ENCODE measurements at regions not wholly inside any gene's neighbourhood (a gene's known extent, or its start where the extent isn't known, plus 50 kb on each side); places are given as distances from the start of the nearest gene placed in this dataset.

DNA sequence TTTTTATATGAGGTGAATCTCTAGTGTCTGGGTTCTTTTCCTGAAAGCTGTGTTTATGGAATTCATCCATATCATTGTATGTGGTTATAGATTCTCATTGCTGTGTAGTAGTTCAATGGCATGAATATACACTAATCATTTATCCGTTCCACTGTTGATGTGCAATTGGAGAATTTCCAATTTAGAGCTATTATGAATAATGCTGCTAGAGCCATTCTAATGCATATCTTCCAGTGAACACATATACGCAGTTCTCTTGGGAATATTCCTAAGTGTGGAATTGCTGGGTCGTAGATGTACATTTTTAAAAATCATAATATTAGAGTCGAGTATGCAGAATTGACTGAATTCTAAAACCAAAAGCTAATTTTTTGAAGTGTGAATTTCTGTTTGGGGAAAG, 327.5 kb upstream of the JAG1 start:
- Histone ChIP-seq H3K27ac (ENCODE audit: insufficient read depth in 1 of 2, low read depth in 1 of 2, low read length in 2 of 2, poor library complexity in 1 of 2, severe bottlenecking in 2 of 2) (no peak overlapping the region), H3K4me3 (ENCODE audit: control insufficient read depth in 1 of 7, extremely low read depth in 1 of 7, insufficient read depth in 4 of 7, low read depth in 2 of 7, low read length in 6 of 7) (no peak overlapping the region), H3K4me1 (ENCODE audit: control extremely low read depth in 1 of 4, control insufficient read depth in 4 of 4, insufficient read depth in 4 of 4, low read length in 3 of 4) (no peaks in the 10 kb centered on the region), H3K9me3 (ENCODE audit: control extremely low read depth in 1 of 5, control insufficient read depth in 4 of 5, insufficient read depth in 2 of 5, low read depth in 1 of 5, low read length in 4 of 5) (no peaks in the 10 kb centered on the region), H3K27me3 (replicated peaks in 2 of 5; ENCODE audit: control insufficient read depth in 4 of 5, insufficient read depth in 5 of 5, low read length in 4 of 5) (no peaks in the 10 kb centered on the region), H3K36me3 (ENCODE audit: control insufficient read depth in 4 of 4, insufficient read depth in 4 of 4, low read length in 3 of 4) (no peaks in the 10 kb centered on the region)
- DNase-seq, result no peak
- ChIA-PET CTCF (no interaction called here), POLR2A (no interaction called here)
- WGBS (ENCODE audit: insufficient coverage), result 100% methylated on average over 1 of the region's 4 CpGs

DNA sequence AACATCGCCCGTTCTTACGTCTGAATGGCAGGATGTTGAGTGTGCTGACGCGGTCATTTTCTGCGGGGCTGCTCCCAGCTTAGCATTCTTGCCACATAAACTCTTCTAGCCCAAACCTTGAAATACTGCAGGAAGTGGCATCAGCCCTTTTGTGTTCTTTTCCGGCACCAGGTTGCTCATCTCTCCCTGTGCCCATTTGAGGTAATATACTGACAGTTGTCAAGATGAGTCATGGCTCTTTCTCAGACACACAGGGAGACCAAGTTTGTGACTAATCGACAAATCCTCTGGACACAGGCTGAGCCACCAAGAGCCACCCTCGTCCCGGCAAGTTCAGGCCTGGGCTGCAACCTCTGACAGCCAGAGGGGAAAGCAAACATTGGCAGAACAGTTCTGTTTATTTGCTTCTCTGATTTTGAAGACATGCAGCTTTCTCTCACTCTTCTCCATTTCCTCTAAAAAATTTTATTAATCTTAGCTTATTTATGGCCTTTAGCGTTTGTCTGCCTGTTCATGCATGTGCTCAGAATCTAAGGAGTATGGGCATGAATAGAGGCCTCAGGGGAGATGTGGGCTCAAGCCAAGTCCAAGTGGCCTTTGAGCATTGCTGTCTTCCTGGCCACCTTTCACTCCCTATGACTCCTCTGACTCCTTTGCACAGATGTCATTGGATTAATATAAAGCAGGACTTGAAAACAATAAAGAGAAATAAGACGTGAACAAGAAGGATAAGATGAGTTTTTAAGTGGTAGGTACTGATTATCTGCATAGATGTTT, 328.2 kb upstream of the JAG1 start:
- peaks cover 0 to under 1% (median 0%) of the 10 kb centered on the region in 5 experiments for H3K9me3 ChIP-seq (ENCODE audit: control extremely low read depth in 1 of 5, control insufficient read depth in 4 of 5, insufficient read depth in 2 of 5, low read depth in 1 of 5, low read length in 4 of 5)
- H3K36me3 ChIP-seq (ENCODE audit: control insufficient read depth in 4 of 4, insufficient read depth in 4 of 4, low read length in 3 of 4), result no peaks in the 10 kb centered on the region
- WGBS (ENCODE audit: insufficient coverage), result 94% methylated on average over 5 of the region's 12 CpGs
- H3K27me3 ChIP-seq (replicated peaks in 2 of 5; ENCODE audit: control insufficient read depth in 4 of 5, insufficient read depth in 5 of 5, low read length in 4 of 5), result no peaks in the 10 kb centered on the region
- DNase-seq, result no peak
- H3K4me1 ChIP-seq (ENCODE audit: control extremely low read depth in 1 of 4, control insufficient read depth in 4 of 4, insufficient read depth in 4 of 4, low read length in 3 of 4), result no peaks in the 10 kb centered on the region
- CTCF ChIA-PET, result no interaction called here
- no peak overlapping the region for H3K27ac ChIP-seq (ENCODE audit: insufficient read depth in 1 of 2, low read depth in 1 of 2, low read length in 2 of 2, poor library complexity in 1 of 2, severe bottlenecking in 2 of 2)
- H3K4me3 ChIP-seq (ENCODE audit: control insufficient read depth in 1 of 7, extremely low read depth in 1 of 7, insufficient read depth in 4 of 7, low read depth in 2 of 7, low read length in 6 of 7), result no peak overlapping the region
- POLR2A ChIA-PET, result no interaction called here

DNA sequence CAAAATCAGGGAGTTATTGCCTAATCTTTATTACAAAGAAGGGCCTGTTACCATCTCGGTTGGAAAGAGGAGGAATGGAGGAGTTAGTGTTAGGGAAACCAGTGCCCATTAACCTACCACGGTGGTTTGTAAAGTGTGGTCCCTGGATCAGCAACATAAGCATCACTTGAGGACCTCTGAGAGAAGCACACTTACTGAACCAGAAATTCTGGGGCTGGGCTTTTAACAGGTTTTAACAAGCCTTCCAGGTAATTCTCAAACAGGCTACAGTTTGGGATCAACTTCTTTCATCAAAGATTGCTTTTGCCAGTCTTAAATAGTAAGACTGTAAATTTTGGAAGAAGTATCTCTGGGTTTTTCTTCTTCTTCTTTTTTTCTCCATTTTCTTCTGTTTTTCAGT, 329.5 kb upstream of the JAG1 start:
- no peaks in the 10 kb centered on the region for H3K27me3 ChIP-seq (replicated peaks in 2 of 5; ENCODE audit: control insufficient read depth in 4 of 5, insufficient read depth in 5 of 5, low read length in 4 of 5)
- 100% methylated on average over 1 of the region's 2 CpGs for WGBS (ENCODE audit: insufficient coverage)
- POLR2A ChIA-PET, result no interaction called here
- H3K27ac ChIP-seq (ENCODE audit: insufficient read depth in 1 of 2, low read depth in 1 of 2, low read length in 2 of 2, poor library complexity in 1 of 2, severe bottlenecking in 2 of 2), result no peak overlapping the region
- H3K4me3 ChIP-seq (ENCODE audit: control insufficient read depth in 1 of 7, extremely low read depth in 1 of 7, insufficient read depth in 4 of 7, low read depth in 2 of 7, low read length in 6 of 7), result no peak overlapping the region
- no peaks in the 10 kb centered on the region for H3K36me3 ChIP-seq (ENCODE audit: control insufficient read depth in 4 of 4, insufficient read depth in 4 of 4, low read length in 3 of 4)
- H3K9me3 ChIP-seq (ENCODE audit: control extremely low read depth in 1 of 5, control insufficient read depth in 4 of 5, insufficient read depth in 2 of 5, low read depth in 1 of 5, low read length in 4 of 5), result peaks cover 0 to 5% (median 0%) of the 10 kb centered on the region in 5 experiments
- no peak for DNase-seq
- CTCF ChIA-PET, result no interaction called here
- H3K4me1 ChIP-seq (ENCODE audit: control extremely low read depth in 1 of 4, control insufficient read depth in 4 of 4, insufficient read depth in 4 of 4, low read length in 3 of 4), result no peaks in the 10 kb centered on the region

DNA sequence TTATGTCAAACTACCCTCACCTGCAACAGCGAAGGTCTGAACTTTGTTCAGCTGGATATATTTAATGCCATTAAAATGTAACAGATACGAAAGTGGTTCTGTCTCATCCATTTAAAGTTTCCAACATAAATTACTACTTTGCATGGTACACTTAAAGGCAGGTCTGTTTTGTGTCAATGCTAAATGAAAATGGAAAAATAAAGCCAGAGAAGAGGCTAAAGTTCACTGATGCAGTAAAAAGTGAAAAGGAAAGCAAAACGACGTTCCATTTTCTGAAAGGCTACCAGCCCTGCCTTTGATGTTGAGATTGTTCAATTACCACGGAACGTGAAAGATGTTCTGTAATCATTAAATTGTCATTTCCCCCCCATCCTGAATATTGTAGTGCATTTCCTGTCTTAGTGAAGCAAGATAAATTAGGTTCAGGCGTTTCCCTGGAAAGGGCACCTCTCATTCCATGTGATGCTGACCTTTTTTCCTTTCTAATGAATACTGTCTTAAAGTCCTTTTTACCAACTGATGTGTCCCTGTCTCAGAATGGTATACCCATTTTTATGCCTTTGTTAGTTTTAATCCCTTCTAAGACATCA, 334.7 kb upstream of the JAG1 start:
- no peak for DNase-seq
- CTCF ChIA-PET, result no interaction called here

DNA sequence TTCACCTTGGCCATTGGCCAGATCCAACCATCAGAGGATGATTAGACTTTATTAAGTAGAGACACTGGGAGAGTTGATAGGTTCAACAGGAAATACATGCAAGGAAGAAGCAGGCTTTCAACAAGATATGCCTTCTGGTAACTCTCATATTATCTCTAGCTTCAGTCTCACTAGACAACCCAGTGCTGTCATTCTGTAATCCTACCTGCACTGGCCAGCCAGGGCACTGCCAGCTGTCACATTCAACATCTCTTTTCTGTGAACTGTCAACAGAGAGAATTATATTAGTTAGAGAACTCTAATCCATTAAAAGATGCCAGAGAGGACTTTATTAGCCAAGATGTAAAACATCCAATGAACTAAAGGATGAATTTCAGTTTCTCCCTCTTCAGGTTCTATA, 337.9 kb upstream of the JAG1 start:
- ChIA-PET POLR2A (no interaction called here), CTCF (no interaction called here)
- Histone ChIP-seq H3K4me1 (ENCODE audit: control extremely low read depth in 1 of 4, control insufficient read depth in 4 of 4, insufficient read depth in 4 of 4, low read length in 3 of 4) (no peaks in the 10 kb centered on the region), H3K9me3 (ENCODE audit: control extremely low read depth in 1 of 5, control insufficient read depth in 4 of 5, insufficient read depth in 2 of 5, low read depth in 1 of 5, low read length in 4 of 5) (peaks cover 0 to 5% (median 0%) of the 10 kb centered on the region in 5 experiments), H3K36me3 (ENCODE audit: control insufficient read depth in 4 of 4, insufficient read depth in 4 of 4, low read length in 3 of 4) (no peaks in the 10 kb centered on the region), H3K27me3 (replicated peaks in 2 of 5; ENCODE audit: control insufficient read depth in 4 of 5, insufficient read depth in 5 of 5, low read length in 4 of 5) (peaks cover 0 to 5% (median 0%) of the 10 kb centered on the region in 5 experiments), H3K4me3 (ENCODE audit: control insufficient read depth in 1 of 7, extremely low read depth in 1 of 7, insufficient read depth in 4 of 7, low read depth in 2 of 7, low read length in 6 of 7) (no peak overlapping the region), H3K27ac (ENCODE audit: insufficient read depth in 1 of 2, low read depth in 1 of 2, low read length in 2 of 2, poor library complexity in 1 of 2, severe bottlenecking in 2 of 2) (no peak overlapping the region)
- DNase-seq, result no peak

More for the DNA sequence above, 334.7 kb upstream of the JAG1 start:
- no peaks in the 10 kb centered on the region for H3K4me1 ChIP-seq (ENCODE audit: control extremely low read depth in 1 of 4, control insufficient read depth in 4 of 4, insufficient read depth in 4 of 4, low read length in 3 of 4)
- no peak overlapping the region for H3K4me3 ChIP-seq (ENCODE audit: control insufficient read depth in 1 of 7, extremely low read depth in 1 of 7, insufficient read depth in 4 of 7, low read depth in 2 of 7, low read length in 6 of 7)
- WGBS (ENCODE audit: insufficient coverage), result 74% methylated on average over 5 of the region's 7 CpGs
- H3K27ac ChIP-seq (ENCODE audit: insufficient read depth in 1 of 2, low read depth in 1 of 2, low read length in 2 of 2, poor library complexity in 1 of 2, severe bottlenecking in 2 of 2), result no peak overlapping the region
- POLR2A ChIA-PET, result no interaction called here
- peaks cover 0 to 5% (median 0%) of the 10 kb centered on the region in 5 experiments for H3K27me3 ChIP-seq (replicated peaks in 2 of 5; ENCODE audit: control insufficient read depth in 4 of 5, insufficient read depth in 5 of 5, low read length in 4 of 5)
- no peaks in the 10 kb centered on the region for H3K36me3 ChIP-seq (ENCODE audit: control insufficient read depth in 4 of 4, insufficient read depth in 4 of 4, low read length in 3 of 4)
- peaks cover 0 to 5% (median 0%) of the 10 kb centered on the region in 5 experiments for H3K9me3 ChIP-seq (ENCODE audit: control extremely low read depth in 1 of 5, control insufficient read depth in 4 of 5, insufficient read depth in 2 of 5, low read depth in 1 of 5, low read length in 4 of 5)

DNA sequence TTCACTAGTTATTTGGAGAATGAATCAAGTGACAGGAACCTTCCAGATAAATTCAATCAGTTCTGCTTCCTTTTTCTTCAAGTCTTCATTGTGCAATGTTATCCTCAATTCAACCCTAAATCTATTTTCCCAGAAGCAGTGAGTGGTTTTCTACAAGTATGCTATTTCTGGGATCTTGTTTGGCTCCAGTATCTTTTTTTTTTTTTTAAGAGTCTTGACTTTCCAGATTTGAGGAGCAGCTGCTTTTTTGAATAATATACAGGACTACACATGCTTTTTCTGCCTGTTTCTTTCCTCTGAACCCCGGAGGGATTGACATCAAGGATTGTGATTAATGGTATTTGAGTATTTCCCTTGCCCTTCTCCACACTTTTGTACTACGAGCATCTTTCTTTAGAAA, 339.2 kb upstream of the JAG1 start:
- WGBS (ENCODE audit: insufficient coverage), result no CpG with 5 or more reads among the region's 2 CpGs
- ChIA-PET CTCF (no interaction called here), POLR2A (no interaction called here)
- H3K9me3 ChIP-seq (ENCODE audit: control extremely low read depth in 1 of 5, control insufficient read depth in 4 of 5, insufficient read depth in 2 of 5, low read depth in 1 of 5, low read length in 4 of 5), result no peaks in the 10 kb centered on the region
- H3K27ac ChIP-seq (ENCODE audit: insufficient read depth in 1 of 2, low read depth in 1 of 2, low read length in 2 of 2, poor library complexity in 1 of 2, severe bottlenecking in 2 of 2), result no peak overlapping the region
- no peaks in the 10 kb centered on the region for H3K4me1 ChIP-seq (ENCODE audit: control extremely low read depth in 1 of 4, control insufficient read depth in 4 of 4, insufficient read depth in 4 of 4, low read length in 3 of 4)
- H3K36me3 ChIP-seq (ENCODE audit: control insufficient read depth in 4 of 4, insufficient read depth in 4 of 4, low read length in 3 of 4), result no peaks in the 10 kb centered on the region
- DNase-seq, result no peak
- no peak overlapping the region for H3K4me3 ChIP-seq (ENCODE audit: control insufficient read depth in 1 of 7, extremely low read depth in 1 of 7, insufficient read depth in 4 of 7, low read depth in 2 of 7, low read length in 6 of 7)
- peaks cover 0 to 5% (median 0%) of the 10 kb centered on the region in 5 experiments for H3K27me3 ChIP-seq (replicated peaks in 2 of 5; ENCODE audit: control insufficient read depth in 4 of 5, insufficient read depth in 5 of 5, low read length in 4 of 5)

DNA sequence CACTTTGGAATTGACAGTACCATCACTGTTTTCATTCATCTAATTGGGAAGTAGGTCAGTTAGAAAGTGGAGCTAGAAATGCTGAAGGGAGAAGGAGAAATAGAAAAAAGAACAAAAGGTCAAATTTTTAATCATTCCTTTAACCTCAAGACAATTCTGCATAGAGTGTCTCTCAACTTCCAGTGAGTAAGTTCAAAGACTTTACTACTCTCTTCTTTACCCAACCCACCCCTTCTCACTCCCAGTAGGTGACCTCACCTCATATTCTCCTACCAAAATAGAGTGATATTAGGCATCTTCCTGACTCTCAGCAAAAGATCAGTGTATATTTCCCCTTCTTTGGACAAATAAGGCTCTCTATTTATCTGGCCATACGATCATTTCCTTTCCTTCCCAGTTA, 340.0 kb upstream of the JAG1 start:
- H3K4me1 ChIP-seq (ENCODE audit: control extremely low read depth in 1 of 4, control insufficient read depth in 4 of 4, insufficient read depth in 4 of 4, low read length in 3 of 4), result no peaks in the 10 kb centered on the region
- ChIA-PET POLR2A (no interaction called here), CTCF (no interaction called here)
- H3K36me3 ChIP-seq (ENCODE audit: control insufficient read depth in 4 of 4, insufficient read depth in 4 of 4, low read length in 3 of 4), result no peaks in the 10 kb centered on the region
- no peaks in the 10 kb centered on the region for H3K9me3 ChIP-seq (ENCODE audit: control extremely low read depth in 1 of 5, control insufficient read depth in 4 of 5, insufficient read depth in 2 of 5, low read depth in 1 of 5, low read length in 4 of 5)
- H3K27me3 ChIP-seq (replicated peaks in 2 of 5; ENCODE audit: control insufficient read depth in 4 of 5, insufficient read depth in 5 of 5, low read length in 4 of 5), result peaks cover 0 to 5% (median 0%) of the 10 kb centered on the region in 5 experiments
- no peak for DNase-seq
- no peak overlapping the region for H3K4me3 ChIP-seq (ENCODE audit: control insufficient read depth in 1 of 7, extremely low read depth in 1 of 7, insufficient read depth in 4 of 7, low read depth in 2 of 7, low read length in 6 of 7)
- no peak overlapping the region for H3K27ac ChIP-seq (ENCODE audit: insufficient read depth in 1 of 2, low read depth in 1 of 2, low read length in 2 of 2, poor library complexity in 1 of 2, severe bottlenecking in 2 of 2)
- 44% methylated on average over 1 of the region's 1 CpG for WGBS (ENCODE audit: insufficient coverage)
